ENCODE measurements at regions not wholly inside any gene's neighbourhood (a gene's known extent, or its start where the extent isn't known, plus 50 kb on each side); places are given as distances from the start of the nearest gene placed in this dataset.
"Not testable (repeated sequence)": the region's sequence is repeated elsewhere in the genome, so short reads cannot be mapped to it uniquely, and the experiment has no call there.

DNA sequence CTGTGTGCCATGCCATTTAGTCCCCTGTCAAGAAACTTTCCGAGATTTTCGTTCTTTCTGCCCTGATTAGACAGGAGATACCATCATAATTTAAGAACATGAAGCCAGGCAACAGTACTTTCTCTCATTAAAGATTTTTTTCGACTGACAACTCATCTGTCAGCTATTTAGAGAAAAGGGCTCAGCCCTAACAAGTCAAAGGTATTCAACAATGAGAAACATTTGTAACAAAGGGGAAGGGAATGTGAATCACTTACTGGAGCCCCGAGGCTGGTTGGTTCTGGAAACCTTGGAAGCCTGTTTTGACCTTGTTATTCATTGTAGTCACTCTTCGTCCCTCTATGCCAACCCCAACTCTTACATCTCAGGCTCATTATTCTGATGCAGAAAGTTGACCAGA lies 199.4 kb downstream of the SPP2 start:
- no peak for DNase-seq

DNA sequence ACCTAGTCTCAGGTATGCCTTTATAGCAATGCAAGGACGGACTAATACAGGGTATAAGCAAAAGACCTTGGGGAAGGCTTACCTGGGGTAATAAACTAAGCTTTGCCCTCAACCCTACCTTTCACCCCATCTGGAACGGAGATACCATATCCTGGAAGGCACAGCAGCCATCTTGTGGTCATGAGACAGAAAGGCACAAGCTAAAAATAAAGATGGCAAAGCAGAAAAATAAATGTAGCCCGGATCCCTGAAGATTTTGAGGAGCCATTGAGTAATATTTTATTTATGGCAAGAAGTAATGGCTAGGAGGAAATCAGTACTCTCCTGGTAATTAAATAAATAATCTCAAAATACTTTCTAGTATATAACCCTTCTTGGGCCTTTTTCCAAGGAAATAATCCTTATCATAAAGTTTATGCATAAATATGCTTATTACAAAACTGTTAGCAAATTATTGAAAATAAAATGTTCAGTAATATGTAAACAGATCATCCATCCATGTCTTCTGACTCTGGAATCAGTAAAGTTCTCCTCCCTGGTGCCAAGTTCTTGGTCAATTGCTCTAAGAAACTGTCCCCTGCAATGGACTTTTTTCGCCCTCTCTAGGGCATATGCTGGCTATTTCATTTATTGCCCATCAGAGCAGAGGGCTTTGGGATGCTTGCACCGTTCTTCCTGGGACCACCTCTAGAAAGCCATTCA lies 198.7 kb downstream of the SPP2 start:
- DNase-seq: no peak

DNA sequence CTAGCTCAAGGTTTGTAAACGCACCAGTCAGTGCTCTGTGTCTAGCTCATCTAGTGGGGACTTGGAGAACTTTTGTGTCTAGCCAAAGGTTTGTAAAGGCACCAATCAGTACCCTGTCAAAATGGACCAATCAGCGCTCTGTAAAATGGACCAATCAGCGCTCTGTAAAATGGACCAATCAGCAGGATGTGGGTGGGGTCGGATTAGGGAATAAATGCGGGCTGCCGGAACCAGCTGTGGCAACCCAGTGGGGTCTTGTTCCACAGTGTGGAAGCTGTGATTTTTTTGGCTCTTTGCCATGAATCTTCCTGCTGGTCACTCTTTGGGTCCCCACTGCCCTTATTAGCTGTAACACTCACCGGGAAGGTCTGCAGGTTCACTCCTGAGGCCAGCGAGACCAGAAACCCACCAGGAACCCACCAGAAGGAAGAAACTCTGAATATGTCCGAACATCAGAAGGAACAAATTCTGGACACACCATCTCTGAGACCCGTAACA lies 197.8 kb downstream of the SPP2 start:
- not testable (repeated sequence) for DNase-seq

DNA sequence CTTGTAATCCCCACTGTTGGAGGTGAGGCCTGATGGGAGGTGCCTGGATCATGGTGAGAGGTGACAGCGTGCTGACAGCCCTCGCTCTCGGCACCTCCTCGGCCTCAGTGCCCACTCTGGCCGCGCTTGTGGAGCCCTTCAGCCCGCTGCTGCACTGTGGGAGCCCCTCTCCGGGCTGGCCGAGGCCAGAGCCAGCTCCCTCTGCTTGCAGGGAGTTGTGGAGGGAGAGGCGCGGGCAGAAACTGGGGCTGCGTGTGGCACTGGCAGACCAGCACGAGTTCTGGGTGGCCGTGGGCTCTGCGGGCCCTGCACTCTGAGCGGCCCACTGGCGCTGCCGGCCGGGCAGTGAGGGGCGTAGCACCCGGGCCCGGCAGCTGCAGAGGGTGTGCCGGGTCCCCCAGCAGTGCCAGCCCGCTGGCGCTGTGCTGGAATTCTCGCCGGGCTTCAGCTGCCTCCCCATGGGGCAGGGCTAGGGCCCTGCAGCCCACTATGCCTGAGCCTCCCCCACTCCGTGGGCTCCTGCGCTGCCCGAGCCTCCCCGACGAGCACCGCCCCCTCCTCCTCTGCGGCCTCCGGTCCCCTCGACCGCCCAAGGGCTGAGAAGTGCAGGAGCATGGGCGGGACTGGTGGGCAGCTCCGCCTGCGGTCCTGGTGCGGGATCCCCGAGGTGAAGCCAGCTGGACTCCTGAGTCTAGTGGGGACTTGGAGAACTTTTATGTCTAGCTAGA lies 197.1 kb downstream of the SPP2 start:
- DNase-seq: no peak

DNA sequence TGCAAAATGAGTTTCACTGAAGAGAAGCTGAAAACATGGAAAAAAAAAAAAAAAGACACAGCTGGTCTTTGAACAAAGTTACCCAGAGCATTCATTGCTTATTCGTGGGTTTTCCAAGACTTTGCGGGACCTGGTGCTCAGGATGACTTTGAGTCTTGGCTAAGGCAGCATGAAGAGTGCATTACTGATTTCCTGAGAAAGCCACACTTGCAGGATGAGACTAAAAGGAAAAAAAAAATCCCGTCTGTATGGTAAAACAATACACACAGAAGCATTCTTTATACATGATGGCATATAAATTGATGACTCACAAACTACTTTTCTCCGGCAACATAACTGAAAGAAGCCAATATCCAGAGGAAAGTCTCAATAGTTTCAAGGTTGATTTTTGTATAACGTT lies 195.4 kb downstream of the SPP2 start:
- no peak for DNase-seq

DNA sequence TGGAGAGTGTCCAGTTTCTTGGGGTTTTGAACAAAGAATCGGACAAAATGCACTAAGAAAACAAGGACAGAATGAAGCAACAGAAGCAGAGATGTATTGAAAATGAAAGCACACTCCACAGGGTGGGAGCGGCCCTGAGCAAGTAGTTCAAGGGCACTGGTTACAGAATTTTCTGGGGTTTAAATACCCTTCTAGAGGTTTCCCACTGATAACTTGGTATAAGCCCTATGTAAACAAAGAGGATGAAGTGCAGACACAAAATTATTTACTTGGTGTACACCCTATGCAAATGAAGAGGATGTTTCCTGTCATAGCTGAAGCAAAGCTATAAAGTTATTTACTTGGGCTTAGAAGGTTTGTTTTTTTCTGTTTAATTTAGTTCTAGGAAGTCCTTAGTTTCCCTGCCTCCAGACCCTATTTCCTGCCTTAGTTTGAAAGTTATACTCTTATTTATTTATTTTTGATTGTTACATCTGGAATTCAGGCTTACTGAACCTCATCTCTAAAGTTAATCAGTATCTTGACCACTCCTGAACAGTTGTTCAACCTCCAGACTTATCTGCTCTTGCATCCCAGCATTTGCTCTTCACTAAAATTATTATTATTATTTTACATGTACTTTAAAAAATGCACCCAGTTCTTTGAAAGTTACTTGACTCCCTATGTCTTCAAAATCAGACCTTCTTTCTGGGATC lies 193.5 kb downstream of the SPP2 start:
- DNase-seq: no peak

DNA sequence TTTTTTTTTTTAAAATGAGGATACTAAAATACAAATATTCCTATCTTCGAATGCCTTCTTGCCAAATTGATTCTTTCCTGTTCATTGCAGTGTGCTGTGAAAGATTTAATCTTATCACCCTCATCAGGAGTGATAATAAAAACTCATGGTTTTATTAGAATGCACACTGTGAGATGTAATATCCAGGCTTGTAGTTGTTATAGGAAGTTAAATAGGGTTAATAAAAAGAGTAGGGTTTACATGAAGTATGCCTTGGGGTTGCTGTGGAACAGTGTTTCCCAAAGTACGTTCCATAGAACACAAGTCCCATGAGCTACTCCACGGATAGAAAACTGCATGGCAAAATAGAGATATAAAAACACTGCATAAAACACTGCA lies 191.9 kb downstream of the SPP2 start:
- DNase-seq: no peak

DNA sequence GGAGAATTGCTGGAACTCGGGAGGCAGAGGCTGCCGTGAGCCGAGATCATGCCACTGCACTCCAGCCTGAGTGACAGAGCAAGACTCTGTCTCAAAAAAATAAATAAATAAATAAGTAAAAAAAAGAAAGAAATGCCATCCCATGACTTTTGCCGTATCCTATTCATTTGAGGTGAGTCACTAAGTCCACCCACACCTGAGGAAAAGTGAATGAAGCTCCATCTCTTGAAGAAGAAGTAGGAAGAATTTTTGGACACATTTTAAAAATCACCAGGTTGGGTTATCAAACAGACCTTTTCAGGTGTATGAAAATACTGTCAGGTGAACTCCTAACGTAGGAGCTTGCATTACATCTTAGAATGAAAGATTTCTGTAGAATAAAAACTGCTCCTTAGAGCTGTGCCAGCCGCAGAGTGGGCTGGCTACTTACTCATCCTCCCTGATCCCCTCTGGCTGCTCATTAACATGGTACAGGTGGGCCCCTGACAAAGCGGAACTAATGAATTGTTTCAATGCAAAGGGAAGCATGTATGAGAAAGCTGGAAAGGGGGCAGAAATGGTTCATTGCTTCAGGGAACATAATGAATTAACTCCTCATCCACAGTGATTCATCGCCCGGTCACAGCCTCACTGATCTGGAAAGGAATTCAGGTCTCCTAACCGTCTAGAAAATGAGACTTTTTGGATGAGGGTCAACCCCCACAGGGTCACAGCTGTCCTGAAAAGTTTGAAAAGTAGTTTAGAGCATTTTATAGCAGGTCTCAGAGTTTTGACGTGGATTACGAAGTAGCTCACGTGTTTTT lies 191.4 kb downstream of the SPP2 start:
- DNase-seq: no peak

DNA sequence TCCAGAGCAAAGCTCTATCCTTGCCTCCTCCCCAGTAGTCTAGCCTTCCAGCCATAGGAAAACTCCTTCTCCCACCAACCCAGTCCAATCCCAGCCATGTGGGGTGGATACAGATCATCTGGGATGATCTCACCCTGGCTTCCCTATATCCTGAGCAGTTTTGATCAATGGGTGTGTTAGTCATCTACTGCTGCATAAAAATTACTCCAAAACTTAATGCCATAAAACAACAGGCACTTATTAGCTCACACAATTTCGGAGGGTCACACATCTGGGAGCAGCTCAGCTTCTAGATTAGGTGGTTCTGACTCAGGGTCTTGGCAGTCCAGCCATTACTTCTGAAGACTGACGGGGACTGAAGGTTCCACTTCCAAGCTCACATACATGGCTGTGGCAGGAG lies 190.4 kb downstream of the SPP2 start:
- no peak for DNase-seq

DNA sequence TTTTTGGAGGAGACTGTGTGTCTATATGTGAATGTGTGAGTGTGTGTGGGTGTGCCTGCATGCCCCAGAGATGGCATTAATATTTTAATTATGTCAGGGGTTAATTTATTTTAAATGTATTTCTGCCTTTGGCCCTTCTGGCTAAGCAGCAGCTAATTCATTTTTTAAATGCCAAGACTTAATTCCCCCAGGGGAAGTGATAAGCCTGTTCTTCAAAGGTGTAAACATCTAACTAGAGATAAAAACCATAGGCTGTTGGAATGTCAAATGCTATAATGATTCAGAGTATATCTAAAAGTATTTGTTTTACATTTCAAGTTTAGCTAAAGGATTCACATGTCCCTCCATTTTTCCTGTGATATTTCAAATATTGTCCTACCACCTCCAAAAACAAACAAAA lies 184.7 kb downstream of the SPP2 start:
- DNase-seq: no peak

DNA sequence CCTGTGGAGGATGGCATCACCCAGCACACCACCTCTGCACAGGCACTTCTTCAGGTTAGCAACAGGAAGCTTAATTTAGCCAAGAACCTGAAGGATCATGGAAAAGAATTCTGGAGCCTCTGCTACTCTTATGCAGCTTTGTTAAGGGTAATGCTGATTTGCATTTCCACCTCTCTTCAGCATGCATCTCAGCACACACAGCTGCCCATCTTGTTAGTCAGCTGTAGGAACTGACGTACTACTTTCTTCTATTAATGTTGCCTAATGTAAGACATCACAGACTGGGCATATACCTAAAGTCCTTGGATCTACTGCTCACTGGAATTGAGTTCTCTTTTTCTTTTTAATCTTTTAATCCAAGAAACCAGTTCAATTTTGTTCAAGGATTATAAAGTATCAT lies 181.0 kb downstream of the SPP2 start:
- no peak for DNase-seq

DNA sequence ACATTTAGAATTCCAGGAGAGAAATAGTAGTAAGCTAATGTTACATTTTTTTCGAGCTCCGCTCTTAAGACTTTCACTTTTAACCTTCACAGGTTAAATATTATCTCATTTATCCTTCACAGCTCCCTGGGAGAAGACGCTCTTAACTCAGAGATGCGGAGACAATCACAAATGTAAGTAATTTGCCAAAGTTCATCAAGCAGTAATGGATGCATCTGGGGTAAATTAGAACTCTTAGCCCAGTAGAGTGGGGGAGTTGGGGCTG lies 168.5 kb downstream of the SPP2 start:
- DNase-seq: no peak

DNA sequence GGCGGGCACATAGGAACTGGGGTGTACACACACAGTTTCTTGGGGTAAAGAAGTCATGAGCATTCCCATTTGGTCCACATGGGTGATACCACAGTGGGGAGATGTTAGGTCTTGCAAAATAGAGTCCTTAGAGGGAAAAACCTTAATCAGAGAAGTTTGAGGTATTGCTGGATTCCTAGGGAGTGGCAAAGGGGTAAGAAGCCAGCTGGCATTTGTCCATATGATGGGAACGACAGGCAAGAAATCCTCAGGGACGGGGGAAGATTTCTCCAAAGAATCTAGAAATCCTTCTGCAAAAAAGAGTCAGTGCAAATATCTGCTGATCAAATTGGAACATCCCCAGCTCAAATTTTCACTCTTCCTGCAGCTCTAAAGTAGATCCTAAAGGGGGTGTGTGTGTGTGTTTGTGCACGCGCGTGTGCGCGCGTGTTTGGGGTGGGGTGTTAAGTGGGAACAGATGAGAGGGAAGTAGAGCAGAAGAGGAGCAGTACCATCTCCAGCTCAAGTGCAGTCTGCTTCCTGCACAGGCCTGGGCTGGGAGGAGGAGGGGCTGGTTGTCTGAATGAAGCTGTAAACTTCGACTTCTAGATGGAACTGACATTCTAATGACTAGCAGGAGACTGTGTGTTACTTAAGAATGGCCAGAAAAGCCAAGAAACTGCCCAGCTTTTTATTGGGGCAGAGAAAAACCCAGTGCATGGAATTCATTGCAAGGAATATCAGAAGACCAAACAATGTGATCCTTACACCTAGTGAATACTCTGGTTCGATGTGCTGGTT lies 168.0 kb downstream of the SPP2 start:
- DNase-seq: no peak

DNA sequence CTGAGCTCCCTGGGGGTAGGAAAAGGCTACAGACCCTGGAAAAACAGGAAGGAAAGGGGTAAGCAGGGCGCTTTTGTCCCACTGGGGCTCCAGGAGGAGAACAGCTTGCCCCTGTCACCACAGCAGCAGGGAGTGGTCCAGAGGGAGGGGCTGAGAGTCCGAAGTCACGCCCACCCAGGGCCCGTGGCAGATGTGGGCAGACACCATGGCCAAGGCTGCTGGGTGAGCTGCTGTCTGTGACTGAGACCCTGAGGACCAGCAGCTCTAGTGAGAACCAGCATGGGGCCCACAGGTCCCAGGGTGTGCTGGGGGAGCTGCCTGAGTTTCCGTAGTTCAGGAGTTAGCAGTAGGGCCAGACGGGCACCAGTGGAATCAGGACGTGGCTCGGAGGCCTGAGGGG lies 162.0 kb downstream of the SPP2 start:
- DNase-seq: no peak

DNA sequence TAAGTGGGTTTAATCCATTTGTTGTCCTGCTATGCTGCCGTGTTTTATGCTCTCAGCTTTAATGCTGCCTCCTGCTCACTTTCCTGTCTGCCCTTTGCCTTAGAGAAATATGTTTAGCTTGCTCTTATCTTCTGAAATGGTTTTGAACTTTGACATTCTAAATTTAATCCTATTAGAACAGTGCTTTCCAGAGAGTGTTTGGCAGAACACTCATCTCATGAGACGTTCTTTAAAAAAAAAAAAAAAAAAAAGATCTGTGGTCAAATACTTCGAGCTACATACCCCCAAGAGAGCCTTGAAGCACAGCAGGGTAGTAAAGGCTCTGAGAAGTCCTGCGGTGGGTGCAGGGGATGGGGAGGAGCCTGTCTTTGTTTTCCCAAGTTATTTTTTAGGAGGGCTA lies 161.3 kb downstream of the SPP2 start:
- DNase-seq: no peak

DNA sequence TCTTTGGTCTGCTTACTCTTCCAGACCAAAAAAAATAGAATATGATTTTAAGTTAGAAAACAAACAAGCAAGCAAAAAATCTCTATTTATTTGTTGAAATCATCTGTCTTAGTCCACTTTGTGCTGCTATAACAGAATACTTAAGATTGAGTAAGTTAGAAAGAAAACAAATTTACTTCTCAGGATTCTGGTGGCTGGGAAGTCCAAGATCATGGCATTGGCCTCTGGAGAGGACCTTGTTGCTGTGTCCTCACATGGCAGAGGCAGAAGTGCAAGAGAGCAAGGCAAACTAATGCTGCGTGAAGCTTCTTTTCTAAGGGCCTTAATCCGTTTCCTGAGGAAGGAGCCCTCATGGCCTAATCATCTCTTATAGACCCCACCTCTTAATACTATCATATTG lies 156.2 kb downstream of the SPP2 start:
- DNase-seq: no peak

DNA sequence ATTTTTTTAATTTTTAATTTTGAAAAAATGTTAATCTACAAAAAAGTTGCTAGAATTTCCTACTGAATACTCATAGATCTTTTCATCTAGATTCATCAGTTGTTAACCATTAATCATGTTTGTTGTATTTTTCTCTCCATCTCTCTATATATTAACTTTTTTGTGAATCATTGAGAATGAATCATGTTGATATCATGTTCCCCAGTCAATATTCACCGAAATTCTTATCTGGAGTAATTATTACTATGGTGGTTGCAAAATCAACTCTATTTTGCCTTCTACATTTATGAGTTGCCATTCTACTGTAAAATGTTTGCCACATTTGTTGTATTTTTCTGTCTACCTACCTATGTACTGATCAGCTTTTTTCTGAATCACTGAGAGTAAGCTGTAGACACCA lies 154.0 kb downstream of the SPP2 start:
- DNase-seq: no peak

DNA sequence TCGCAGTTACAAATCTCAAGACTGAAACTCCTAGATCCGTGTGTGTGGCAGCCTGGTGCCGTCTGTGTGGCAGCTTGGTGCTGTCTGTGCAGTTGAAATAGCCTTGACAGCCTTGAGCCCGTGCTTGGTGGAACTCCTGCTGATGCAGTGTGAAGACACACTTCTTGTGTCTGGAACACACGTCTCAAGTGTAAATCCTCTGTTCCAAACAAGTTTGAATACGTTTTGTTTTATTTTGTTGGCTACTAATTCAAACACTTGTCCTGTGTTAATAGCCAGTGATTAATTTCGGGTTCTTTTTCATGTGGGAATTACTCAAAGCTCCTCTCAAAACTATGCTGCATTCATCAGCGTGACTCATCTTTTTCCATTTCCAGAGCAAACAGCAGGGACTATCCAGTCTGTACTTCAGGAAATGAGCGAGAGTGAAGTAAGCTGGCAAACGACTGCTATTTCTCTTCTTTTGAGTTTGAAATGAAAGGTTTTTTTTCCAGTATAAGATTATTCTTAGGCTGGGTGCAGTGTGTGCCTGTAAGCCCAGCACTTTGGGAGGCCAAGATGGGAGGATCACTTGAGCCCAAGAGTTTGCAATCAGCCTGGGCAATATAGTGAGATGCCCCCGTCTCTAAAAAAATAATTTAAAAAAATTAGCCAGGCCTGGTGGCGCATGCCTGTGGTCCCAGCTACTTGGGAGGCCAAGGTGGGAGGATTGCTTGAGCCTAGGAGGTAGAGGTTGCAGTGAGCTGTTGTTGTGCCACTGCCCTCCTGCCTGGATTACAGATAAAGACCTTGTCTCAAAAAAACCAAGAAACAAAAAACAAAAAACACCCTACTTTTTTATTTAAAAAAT lies 152.9 kb downstream of the SPP2 start:
- DNase-seq: peak in 1 of 51 donors; percentile 40

DNA sequence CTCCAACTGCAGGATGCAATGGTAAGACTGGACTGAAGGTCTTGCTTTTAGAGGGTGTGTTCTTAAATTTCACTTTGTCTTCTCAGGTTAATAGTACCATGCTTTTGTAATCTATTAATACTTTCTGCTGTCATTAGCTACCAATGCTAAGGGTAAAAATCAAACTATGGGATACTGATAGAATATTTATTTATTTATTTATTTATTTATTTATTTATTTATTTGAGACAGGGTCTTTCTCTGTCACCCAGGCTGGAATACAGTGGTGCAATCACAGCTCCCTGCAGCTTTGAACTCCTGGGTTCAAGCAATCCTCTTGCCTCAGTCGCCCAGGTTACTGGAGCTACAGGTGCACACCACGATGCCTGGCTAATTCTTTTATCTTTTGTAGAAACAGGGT lies 152.1 kb downstream of the SPP2 start:
- DNase-seq: no peak

DNA sequence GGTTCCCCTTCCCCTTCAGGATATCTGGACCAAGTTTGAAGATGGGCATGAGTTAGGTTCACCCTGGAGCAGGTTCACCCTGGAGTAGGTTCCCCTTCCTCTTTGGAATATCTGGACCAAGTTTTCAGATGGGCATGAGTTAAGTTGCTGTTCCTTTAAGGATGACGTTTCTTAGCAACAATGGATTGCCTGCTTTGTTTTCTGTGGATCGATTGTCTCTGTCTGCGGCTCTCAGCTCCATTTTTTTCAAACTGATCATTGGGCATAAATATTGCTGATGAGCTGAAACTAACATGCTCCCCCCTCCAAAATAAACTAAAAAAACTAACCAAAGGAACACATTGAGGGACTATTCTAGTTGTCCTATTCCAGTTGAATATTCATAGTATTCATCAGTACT lies 149.5 kb downstream of the SPP2 start:
- DNase-seq: no peak

Measured in hypothalamus (tissue), 51 donors.